Panc1 (cell line): ENCODE measurements at regions not wholly inside any gene's neighbourhood (a gene's known extent, or its start where the extent isn't known, plus 50 kb on each side); places are given as distances from the start of the nearest gene placed in this dataset.

Experiments
- ATAC-seq: fragments of 200-7000 bp; cut with Tn5 transposase; 2 replicates; pipeline ENCODE4 v1.9.1; 2020; ENCODE audit warnings: mild to moderate bottlenecking, moderate library complexity
- BruUV-seq: library from RNA; stranded (reverse); fragments of 400-500 nt; replicated peaks from 2 replicates; lab custom pipeline; 2021; lab: Mats Ljungman, UMichigan
- CTCF ChIA-PET: fragments of 300-600 bp; sonication (Branson Sonifier 250); formaldehyde crosslinking; loops from one replicate; lab custom pipeline; 2022; ENCODE audit warnings: antibody characterized with exemption; lab: Charles Lee
- POLR2A ChIA-PET: fragments of 300-600 bp; sonication (Branson Sonifier 250); formaldehyde crosslinking; loops from one replicate; lab custom pipeline; 2022; ENCODE audit warnings: antibody characterized with exemption; lab: Charles Lee
- DNase-seq: peaks from one replicate; pipeline ENCODE4 v3.0.0-alpha.2; 2010; ENCODE audit warnings: low read depth, low spot score
- H3K27ac ChIP-seq: 2 replicates; pipeline ENCODE4 v1.5.1; 2011; ENCODE audit warnings: mild to moderate bottlenecking, low read length, inconsistent platforms
- H3K27me3 ChIP-seq: fragments of 200-500 bp; sonication (Bioruptor generic); 2 replicates; pipeline ENCODE4 v1.6.0; 2014; ENCODE audit warnings: low read length, inconsistent platforms; ENCODE audit not compliant: control insufficient read depth, insufficient read depth
- H3K36me3 ChIP-seq: fragments of 200-500 bp; sonication (Bioruptor generic); 2 replicates; pipeline ENCODE4 v1.5.1; 2014; ENCODE audit warnings: inconsistent platforms, mild to moderate bottlenecking, low read length, moderate library complexity; ENCODE audit not compliant: control insufficient read depth, insufficient read depth
- H3K4me1 ChIP-seq: 2 replicates; pipeline ENCODE4 v1.5.1; 2011; ENCODE audit warnings: inconsistent platforms, mild to moderate bottlenecking, low read length, moderate library complexity; ENCODE audit not compliant: control insufficient read depth, insufficient read depth
- H3K4me3 ChIP-seq, 2 experiments: 2 replicates each; pipeline ENCODE4 v1.5.1; 2011 to 2012; ENCODE audit warnings: low read depth in 2 of 2, low read length in 2 of 2, mild to moderate bottlenecking in 2 of 2, inconsistent platforms in 1 of 2, moderate library complexity in 1 of 2
- H3K9me3 ChIP-seq: fragments of 200-500 bp; sonication (Bioruptor generic); 2 replicates; pipeline ENCODE4 v1.5.1; 2014; ENCODE audit warnings: low read depth, mild to moderate bottlenecking, inconsistent platforms, low read length, moderate library complexity; ENCODE audit not compliant: control insufficient read depth, insufficient read depth
- CTCF ChIP-seq: fragments of 450-650 bp; IDR thresholded peaks from 2 replicates; pipeline ENCODE4 v1.5.1; 2017; ENCODE audit warnings: mild to moderate bottlenecking
- POLR2AphosphoS5 ChIP-seq: IDR thresholded peaks from 2 replicates; pipeline ENCODE4 v1.6.1; 2012; ENCODE audit warnings: mild to moderate bottlenecking, low read depth, low read length, moderate library complexity
- REST ChIP-seq, 2 experiments: IDR thresholded peaks; 2 replicates each; pipeline ENCODE4 v1.6.1; 2011 to 2012; ENCODE audit warnings: low read depth in 2 of 2, control low read depth in 1 of 2, low read length in 1 of 2, mild to moderate bottlenecking in 1 of 2, moderate library complexity in 1 of 2; ENCODE audit not compliant: insufficient read depth in 1 of 2
- SIN3A ChIP-seq: IDR thresholded peaks from 2 replicates; pipeline ENCODE4 v1.6.1; 2012; ENCODE audit warnings: low read depth, mild to moderate bottlenecking, low read length, moderate library complexity, borderline replicate concordance; ENCODE audit not compliant: insufficient read depth
- TCF7L2 ChIP-seq: IDR thresholded peaks from 2 replicates; pipeline ENCODE4 v1.6.1; 2011; ENCODE audit warnings: mild to moderate bottlenecking, low read depth, low read length, inconsistent platforms
- in situ Hi-C: cut with HindIII; loops from 2 replicates; pipeline ENCODE4 v1.10.0; 2016; ENCODE audit warnings: low sequenced_read_pairs, low pct_unique_long_range_greater_than_20kb
- intact Hi-C: fragments of 100-400 bp; cut with micrococcal nuclease; formaldehyde crosslinking; loops from one replicate; pipeline ENCODE4 v1.10.0; 2022; ENCODE audit not compliant: unreplicated experiment

- TF ChIP-seq CTCF (peak; percentile 19; the same call in 1 of the 2 replicates), REST (IDR thresholded peaks at IDR 0.05; ENCODE audit: insufficient read depth in 1 of 2, low read depth in 2 of 2, low read length in 1 of 2) (no peak)
- POLR2A ChIA-PET: no interaction called here
- intact Hi-C loops: no loop called here
- no peaks in the 10 kb centered on the region for H3K4me1 ChIP-seq
- H3K27ac ChIP-seq: no peak overlapping the region
- BruUV-seq: no TSS peak
- in situ Hi-C loops: no loop called here
- ATAC-seq (no peak), DNase-seq (no peak)
- H3K9me3 ChIP-seq: no peaks in the 10 kb centered on the region
- H3K4me3 ChIP-seq: no peak overlapping the region
- H3K36me3 ChIP-seq: no peaks in the 10 kb centered on the region
- CTCF ChIA-PET: no interaction called here
- H3K27me3 ChIP-seq: no peaks in the 10 kb centered on the region
Observed at GRCh38 chr5:24368115-24368514, 276.7 kb downstream of the CDH10 start.

- Histone ChIP-seq H3K27ac (no peak overlapping the region), H3K27me3 (no peaks in the 10 kb centered on the region), H3K4me3 (no peak overlapping the region), H3K4me1 (no peaks in the 10 kb centered on the region), H3K9me3 (no peaks in the 10 kb centered on the region), H3K36me3 (no peaks in the 10 kb centered on the region)
- intact Hi-C loops: no loop called here
- no TSS peak for BruUV-seq
- ChIA-PET POLR2A (no interaction called here), CTCF (no interaction called here)
- DNase-seq: no peak
- in situ Hi-C loops: no loop called here
- no peak for TF ChIP-seq POLR2AphosphoS5
- TF ChIP-seq TCF7L2: no peak
- TF ChIP-seq SIN3A: no peak
- TF ChIP-seq REST (IDR thresholded peaks at IDR 0.05; ENCODE audit: insufficient read depth in 1 of 2, low read depth in 2 of 2, low read length in 1 of 2): no peak
- no peak for TF ChIP-seq CTCF
- ATAC-seq: no peak
Observed at GRCh38 chr5:24376210-24376609, 268.6 kb downstream of the CDH10 start.
